Muscle layer of duodenum (tissue), 2 donors: ENCODE measurements at regions not wholly inside any gene's neighbourhood (a gene's known extent, or its start where the extent isn't known, plus 50 kb on each side); places are given as distances from the start of the nearest gene placed in this dataset.
"Not testable (repeated sequence)": the region's sequence is repeated elsewhere in the genome, so short reads cannot be mapped to it uniquely, and the experiment has no call there.

Experiments used
- H3K27ac ChIP-seq: one replicate; pipeline ENCODE4 v1.7.0; 2013; ENCODE audit warnings: mild to moderate bottlenecking, low read length
- H3K27me3 ChIP-seq: one replicate; pipeline ENCODE4 v1.7.0; 2013; ENCODE audit warnings: low read depth, mild to moderate bottlenecking, control low read depth, low read length
- H3K36me3 ChIP-seq, 2 donors: one replicate each; pipeline ENCODE4 v1.7.0; 2013; ENCODE audit warnings: low read length in 2 of 2, control low read depth in 1 of 2, mild to moderate bottlenecking in 1 of 2; ENCODE audit not compliant: insufficient read depth in 2 of 2, control insufficient read depth in 1 of 2
- H3K4me1 ChIP-seq, 2 donors: one replicate each; pipeline ENCODE4 v1.7.0; 2013; ENCODE audit warnings: low read length in 2 of 2, mild to moderate bottlenecking in 2 of 2, control low read depth in 1 of 2, moderate library complexity in 1 of 2; ENCODE audit not compliant: insufficient read depth in 2 of 2, control insufficient read depth in 1 of 2
- H3K4me3 ChIP-seq, 2 donors: one replicate each; pipeline ENCODE4 v1.7.0; 2013; ENCODE audit warnings: low read length in 2 of 2, low read depth in 1 of 2, mild to moderate bottlenecking in 1 of 2
- H3K9me3 ChIP-seq, 2 donors: one replicate each; pipeline ENCODE4 v1.7.0; 2013; ENCODE audit warnings: low read length in 2 of 2, control low read depth in 1 of 2, mild to moderate bottlenecking in 1 of 2; ENCODE audit not compliant: control insufficient read depth in 1 of 2
- donor health status: healthy.

DNA sequence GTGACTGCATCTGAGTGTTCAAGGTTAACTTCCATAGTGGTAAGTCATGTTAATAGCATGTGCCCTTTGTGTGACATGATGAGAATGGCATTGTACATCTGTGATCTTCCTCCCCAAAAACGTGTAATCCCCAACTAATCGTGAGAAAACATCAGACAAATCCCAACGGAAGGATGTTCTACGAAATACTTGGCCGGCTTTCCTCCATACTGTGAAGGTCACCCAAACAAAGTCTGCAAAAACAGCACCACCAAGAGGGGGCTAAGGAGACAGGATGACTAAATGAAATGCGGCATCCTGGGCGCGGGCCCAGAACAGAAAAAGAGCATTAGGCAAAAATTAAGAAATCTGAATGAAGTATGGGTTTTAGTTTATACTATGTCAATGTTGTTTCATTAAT is 81.8 kb downstream of the MED10 start:
- Histone ChIP-seq H3K4me1 (no peaks in the 10 kb centered on the region), H3K4me3 (no peak overlapping the region), H3K36me3 (no peaks in the 10 kb centered on the region)

GRCh38 chr5:6291961-6292360 is 86.4 kb downstream of the MED10 start:
- H3K27me3 ChIP-seq, result no peaks in the 10 kb centered on the region
- no peak overlapping the region for H3K27ac ChIP-seq
- H3K4me3 ChIP-seq, result no peak overlapping the region
- peaks cover 0 to 8% of the 10 kb centered on the region in 2 donors for H3K9me3 ChIP-seq
- no peaks in the 10 kb centered on the region for H3K36me3 ChIP-seq
- no peaks in the 10 kb centered on the region for H3K4me1 ChIP-seq

More for the DNA sequence above, 81.8 kb downstream of the MED10 start:
- peaks cover 0 to 8% of the 10 kb centered on the region in 2 donors for H3K9me3 ChIP-seq
- no peak overlapping the region for H3K27ac ChIP-seq
- no peaks in the 10 kb centered on the region for H3K27me3 ChIP-seq

DNA sequence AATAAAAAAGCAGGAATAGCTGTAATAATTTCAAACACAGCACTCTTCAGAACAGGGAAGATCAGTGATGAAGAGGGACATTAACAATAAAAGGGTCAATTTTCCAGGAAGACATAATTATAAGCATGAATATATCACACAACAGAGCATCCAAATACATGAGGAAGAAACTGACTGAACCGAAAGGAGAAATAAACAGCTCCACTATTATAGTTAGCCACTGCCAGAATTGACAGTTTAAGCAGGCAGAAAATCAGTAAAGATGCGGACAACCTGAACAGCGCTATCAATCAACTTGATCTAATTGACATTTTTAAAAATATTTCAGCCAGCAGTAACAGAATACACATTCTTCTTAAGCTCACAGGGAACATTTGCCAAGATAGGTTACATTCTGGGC is 89.1 kb downstream of the MED10 start:
- Histone ChIP-seq H3K4me3 (no peak overlapping the region), H3K36me3 (no peaks in the 10 kb centered on the region), H3K9me3 (peaks cover 0 to 8% of the 10 kb centered on the region in 2 donors), H3K4me1 (no peaks in the 10 kb centered on the region), H3K27ac (no peak overlapping the region), H3K27me3 (no peaks in the 10 kb centered on the region)

- no peak overlapping the region for H3K4me3 ChIP-seq
- H3K27me3 ChIP-seq, result no peaks in the 10 kb centered on the region
- H3K4me1 ChIP-seq, result no peaks in the 10 kb centered on the region
- peaks cover 0 to 4% of the 10 kb centered on the region in 2 donors for H3K9me3 ChIP-seq
- no peak overlapping the region for H3K27ac ChIP-seq
- H3K36me3 ChIP-seq, result no peaks in the 10 kb centered on the region
Observed at GRCh38 chr5:6287176-6287575, 91.2 kb downstream of the MED10 start.

GRCh38 chr5:6286404-6286803 is 91.9 kb downstream of the MED10 start:
- Histone ChIP-seq H3K4me1 (no peaks in the 10 kb centered on the region), H3K4me3 (no peak overlapping the region), H3K9me3 (no peaks in the 10 kb centered on the region), H3K27me3 (no peaks in the 10 kb centered on the region), H3K36me3 (no peaks in the 10 kb centered on the region), H3K27ac (no peak overlapping the region)

GRCh38 chr5:6284491-6284890 is 93.9 kb downstream of the MED10 start:
- not testable (repeated sequence) for H3K4me3 ChIP-seq, H3K27me3 ChIP-seq, H3K36me3 ChIP-seq, H3K9me3 ChIP-seq, H3K27ac ChIP-seq, H3K4me1 ChIP-seq

DNA sequence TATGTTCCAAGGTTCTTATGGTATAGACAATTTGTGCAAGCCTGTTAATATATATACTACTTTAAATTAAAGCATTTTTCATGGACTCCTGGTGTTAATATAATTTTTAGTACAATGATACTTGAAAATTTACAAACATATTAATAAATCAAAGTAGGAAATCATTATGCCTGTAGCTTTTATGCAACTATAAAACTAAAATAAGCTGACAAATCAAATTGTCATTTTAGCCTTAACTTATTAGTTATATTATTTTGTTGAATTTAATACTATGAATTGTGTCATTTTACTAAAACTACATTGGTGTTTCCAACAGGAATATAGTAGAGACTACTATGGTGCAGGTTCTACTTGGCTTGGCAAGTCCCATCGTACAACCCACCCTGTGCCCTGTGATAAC is 96.0 kb downstream of the MED10 start:
- Histone ChIP-seq H3K9me3 (no peaks in the 10 kb centered on the region), H3K27me3 (no peaks in the 10 kb centered on the region), H3K4me3 (no peak overlapping the region), H3K36me3 (no peaks in the 10 kb centered on the region), H3K27ac (no peak overlapping the region), H3K4me1 (no peaks in the 10 kb centered on the region)

- Histone ChIP-seq H3K27ac (no peak overlapping the region), H3K27me3 (no peaks in the 10 kb centered on the region), H3K9me3 (no peaks in the 10 kb centered on the region), H3K4me1 (no peaks in the 10 kb centered on the region), H3K36me3 (no peaks in the 10 kb centered on the region), H3K4me3 (no peak overlapping the region)
Observed at GRCh38 chr5:6281818-6282217, 96.5 kb downstream of the MED10 start.

DNA sequence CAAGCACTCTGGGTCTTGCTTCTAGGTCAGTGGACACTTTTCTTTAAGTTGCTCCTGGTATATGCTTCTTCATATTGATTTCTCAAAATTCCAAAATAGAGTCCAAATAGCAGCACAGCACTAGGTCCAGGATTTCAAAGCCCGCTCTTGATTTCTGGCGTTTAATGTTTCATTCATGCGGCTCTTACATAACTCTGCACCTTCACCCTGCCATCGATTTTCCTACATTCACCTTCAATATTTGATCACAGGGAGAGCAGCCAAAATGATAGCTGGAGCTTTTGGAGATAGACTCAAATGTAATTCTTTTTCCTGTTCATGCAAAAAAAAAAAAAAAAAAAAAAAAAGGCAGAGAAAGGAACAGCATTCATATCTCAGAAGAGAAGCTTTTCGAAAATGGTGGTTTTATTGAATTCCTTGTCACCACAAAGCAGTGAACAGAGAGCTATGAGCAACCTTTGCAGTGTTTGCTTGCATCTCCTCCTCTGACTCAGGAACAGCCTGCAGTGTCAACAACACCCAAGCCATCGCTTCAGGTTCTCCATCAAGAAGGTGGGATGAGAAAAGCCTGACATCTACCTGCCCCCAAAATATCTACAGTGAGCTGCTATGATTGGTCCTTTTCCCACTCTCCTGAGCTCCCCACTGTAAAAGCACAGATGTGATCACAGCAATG is 97.8 kb downstream of the MED10 start:
- Histone ChIP-seq H3K4me3 (no peak overlapping the region), H3K4me1 (no peaks in the 10 kb centered on the region), H3K27ac (no peak overlapping the region), H3K27me3 (no peaks in the 10 kb centered on the region), H3K36me3 (no peaks in the 10 kb centered on the region), H3K9me3 (no peaks in the 10 kb centered on the region)

- no peaks in the 10 kb centered on the region for H3K4me1 ChIP-seq
- no peak overlapping the region for H3K4me3 ChIP-seq
- no peak overlapping the region for H3K27ac ChIP-seq
- H3K36me3 ChIP-seq, result no peaks in the 10 kb centered on the region
- no peaks in the 10 kb centered on the region for H3K27me3 ChIP-seq
- H3K9me3 ChIP-seq, result no peaks in the 10 kb centered on the region
Observed at GRCh38 chr5:6279607-6280006, 98.7 kb downstream of the MED10 start.

GRCh38 chr5:6274846-6275543 is 103.4 kb downstream of the MED10 start:
- no peaks in the 10 kb centered on the region for H3K36me3 ChIP-seq
- no peaks in the 10 kb centered on the region for H3K27me3 ChIP-seq
- no peak overlapping the region for H3K27ac ChIP-seq
- H3K9me3 ChIP-seq, result peaks cover 0 to 5% of the 10 kb centered on the region in 2 donors
- no peak overlapping the region for H3K4me3 ChIP-seq
- H3K4me1 ChIP-seq, result no peaks in the 10 kb centered on the region

GRCh38 chr5:6273749-6274148 is 104.6 kb downstream of the MED10 start:
- Histone ChIP-seq H3K27ac (no peak overlapping the region), H3K4me3 (no peak overlapping the region), H3K9me3 (peaks cover 0 to 5% of the 10 kb centered on the region in 2 donors), H3K36me3 (no peaks in the 10 kb centered on the region), H3K27me3 (no peaks in the 10 kb centered on the region), H3K4me1 (no peaks in the 10 kb centered on the region)
